IPS-18a (cell line): ENCODE measurements at regions not wholly inside any gene's neighbourhood (a gene's known extent, or its start where the extent isn't known, plus 50 kb on each side); places are given as distances from the start of the nearest gene placed in this dataset.
"Not testable (repeated sequence)": the region's sequence is repeated elsewhere in the genome, so short reads cannot be mapped to it uniquely, and the experiment has no call there.

Source experiments
- H3K27ac ChIP-seq: one replicate; pipeline ENCODE4 v1.5.1; 2013; ENCODE audit warnings: low read length
- H3K27me3 ChIP-seq: one replicate; pipeline ENCODE4 v1.6.1; 2013; ENCODE audit warnings: mild to moderate bottlenecking, low read length; ENCODE audit not compliant: control insufficient read depth, insufficient read depth
- H3K36me3 ChIP-seq: one replicate; pipeline ENCODE4 v1.6.1; 2013; ENCODE audit warnings: low read depth, low read length; ENCODE audit not compliant: control insufficient read depth
- H3K4me1 ChIP-seq: one replicate; pipeline ENCODE4 v1.6.1; 2013; ENCODE audit warnings: low read depth, low read length; ENCODE audit not compliant: control insufficient read depth
- H3K4me3 ChIP-seq: one replicate; pipeline ENCODE4 v1.5.1; 2013; ENCODE audit warnings: low read length
- H3K9ac ChIP-seq: one replicate; pipeline ENCODE4 v1.6.1; 2013; ENCODE audit warnings: mild to moderate bottlenecking, low read length, moderate library complexity
- H3K9me3 ChIP-seq: one replicate; pipeline ENCODE4 v1.6.1; 2013; ENCODE audit warnings: low read depth, low read length; ENCODE audit not compliant: control insufficient read depth

DNA sequence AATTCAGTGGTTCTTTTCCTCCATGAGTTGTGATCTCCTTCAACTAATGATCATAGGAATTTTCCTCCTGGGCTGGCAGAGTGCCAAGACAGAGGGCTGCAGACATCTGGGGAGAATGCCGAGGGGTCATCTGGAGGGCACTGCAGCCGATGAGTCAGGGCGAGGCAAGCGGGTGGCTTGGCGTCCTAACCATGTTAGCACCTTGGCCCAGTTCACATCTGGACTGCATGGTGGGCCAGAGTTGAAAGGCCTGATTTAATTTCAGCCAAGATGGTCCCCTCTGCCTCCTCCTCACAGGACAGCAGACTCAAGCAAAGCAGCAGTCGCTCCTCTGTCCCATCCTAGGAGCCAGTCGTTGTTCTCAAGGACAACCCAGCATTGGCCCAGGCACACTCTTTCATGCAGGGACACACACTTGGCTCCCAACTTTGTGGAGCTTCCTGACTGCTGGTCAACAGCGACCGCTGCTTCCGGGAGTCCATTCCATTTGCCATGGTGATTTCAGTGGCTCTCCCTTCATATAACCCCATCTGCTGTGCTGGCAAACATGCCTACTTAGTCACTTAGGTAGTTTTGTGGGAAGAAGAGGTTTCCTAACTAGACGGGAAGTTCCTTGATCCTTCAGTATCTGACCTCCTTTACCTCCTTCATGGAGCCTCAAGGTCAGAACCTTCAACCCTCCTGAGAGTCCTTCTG, 161.8 kb downstream of the TTC8 start:
- H3K27me3 ChIP-seq, result no peaks in the 10 kb centered on the region
- H3K9me3 ChIP-seq, result no peaks in the 10 kb centered on the region
- no peak overlapping the region for H3K4me3 ChIP-seq
- H3K4me1 ChIP-seq, result no peaks in the 10 kb centered on the region
- H3K36me3 ChIP-seq, result no peaks in the 10 kb centered on the region
- H3K27ac ChIP-seq, result no peak overlapping the region
- no peak overlapping the region for H3K9ac ChIP-seq

DNA sequence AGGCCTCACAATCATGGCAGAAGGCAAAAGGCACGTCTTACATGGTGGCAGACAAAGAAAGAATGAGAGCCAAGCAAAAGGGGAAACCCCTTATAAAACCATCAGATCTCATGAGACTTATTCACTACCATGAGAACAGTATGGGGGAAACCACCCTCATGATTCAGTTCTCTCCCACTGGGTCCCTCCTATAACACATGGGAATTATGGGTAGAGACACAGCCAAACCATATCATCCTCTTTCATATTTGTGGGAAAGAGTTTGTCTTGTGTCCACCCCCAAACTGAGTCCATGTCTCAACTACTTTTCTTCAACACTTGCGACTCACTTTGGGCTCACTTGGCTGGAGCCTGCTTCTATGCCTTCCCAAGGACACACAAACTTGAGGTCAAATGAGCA, 162.5 kb downstream of the TTC8 start:
- not testable (repeated sequence) for H3K4me1 ChIP-seq, H3K4me3 ChIP-seq, H3K36me3 ChIP-seq, H3K9ac ChIP-seq, H3K27me3 ChIP-seq, H3K9me3 ChIP-seq, H3K27ac ChIP-seq

- H3K4me1 ChIP-seq, result no peaks in the 10 kb centered on the region
These were observed 163.1 kb downstream of the TTC8 start for GRCh38 chr14:88987516-88987915.

DNA sequence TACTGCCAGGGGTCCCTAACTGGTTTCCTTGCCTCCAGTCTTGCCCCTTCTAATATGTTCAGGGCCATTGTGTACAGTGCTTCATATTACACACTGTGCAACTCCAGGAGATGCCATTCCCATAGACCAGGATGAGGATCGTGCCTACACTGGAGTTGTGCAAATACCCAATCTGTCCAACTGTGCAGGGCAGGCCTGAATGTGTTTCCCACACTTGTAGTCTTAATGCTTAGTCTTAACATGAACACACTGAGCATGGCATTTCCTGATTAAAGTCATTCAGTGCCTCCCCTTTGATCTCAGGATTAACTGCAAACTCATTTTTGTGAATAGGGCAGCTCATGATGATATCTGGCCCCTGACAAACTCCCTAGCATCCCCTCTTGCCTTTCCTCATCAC, 165.5 kb downstream of the TTC8 start:
- Histone ChIP-seq H3K27me3 (no peaks in the 10 kb centered on the region), H3K9ac (no peak overlapping the region), H3K9me3 (no peaks in the 10 kb centered on the region), H3K4me1 (no peaks in the 10 kb centered on the region), H3K4me3 (no peak overlapping the region), H3K27ac (no peak overlapping the region), H3K36me3 (no peaks in the 10 kb centered on the region)

More at GRCh38 chr14:88987516-88987915, 163.1 kb downstream of the TTC8 start:
- H3K36me3 ChIP-seq, result no peaks in the 10 kb centered on the region
- no peak overlapping the region for H3K9ac ChIP-seq
- H3K4me3 ChIP-seq, result no peak overlapping the region
- no peak overlapping the region for H3K27ac ChIP-seq
- no peaks in the 10 kb centered on the region for H3K9me3 ChIP-seq
- H3K27me3 ChIP-seq, result no peaks in the 10 kb centered on the region

DNA sequence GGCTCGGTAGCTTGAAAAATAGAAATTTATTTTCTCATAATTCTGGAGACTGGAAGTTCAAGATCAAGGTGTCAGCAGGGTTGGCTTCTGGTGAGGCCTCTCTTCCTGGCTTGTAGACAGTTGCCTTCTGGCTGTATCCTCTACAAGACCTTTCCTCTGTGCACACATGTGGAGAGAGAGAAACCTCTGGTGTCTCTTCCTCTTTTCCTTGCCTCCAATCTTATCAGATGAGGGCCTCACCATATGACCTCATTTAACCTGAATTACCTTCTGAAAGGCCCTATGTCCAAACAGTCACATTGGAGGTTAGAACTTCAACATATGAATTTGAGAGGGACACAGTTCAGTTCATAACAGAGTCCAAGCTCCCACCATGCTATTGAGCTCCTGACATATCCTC, 166.4 kb downstream of the TTC8 start:
- Histone ChIP-seq H3K27me3 (no peaks in the 10 kb centered on the region), H3K9ac (no peak overlapping the region), H3K36me3 (no peaks in the 10 kb centered on the region), H3K9me3 (no peaks in the 10 kb centered on the region), H3K4me1 (no peaks in the 10 kb centered on the region), H3K4me3 (no peak overlapping the region), H3K27ac (no peak overlapping the region)

- Histone ChIP-seq H3K9me3 (no peaks in the 10 kb centered on the region), H3K4me3 (no peak overlapping the region), H3K27me3 (no peaks in the 10 kb centered on the region), H3K4me1 (no peaks in the 10 kb centered on the region), H3K9ac (no peak overlapping the region), H3K36me3 (no peaks in the 10 kb centered on the region), H3K27ac (no peak overlapping the region)
These were observed 167.6 kb downstream of the TTC8 start for GRCh38 chr14:88992011-88992410.

DNA sequence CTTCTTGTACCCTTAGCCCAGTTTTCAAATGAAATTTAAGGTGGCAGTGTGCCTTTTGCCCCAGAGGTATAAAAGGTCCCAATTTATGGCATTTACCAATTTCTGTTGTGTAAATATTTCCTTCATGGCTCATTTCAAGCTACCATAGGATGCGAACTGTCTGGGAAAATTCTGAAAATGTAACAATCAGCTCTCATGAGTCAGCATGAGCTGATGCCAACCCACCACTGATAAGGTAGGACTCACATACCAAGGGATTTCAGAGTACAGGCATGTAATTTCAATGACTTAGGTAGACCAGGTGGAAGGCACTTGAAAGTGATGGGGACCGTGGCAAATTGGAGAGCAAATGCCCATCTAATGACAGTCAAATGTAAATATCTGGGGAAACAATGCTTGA, 169.5 kb downstream of the TTC8 start:
- no peaks in the 10 kb centered on the region for H3K4me1 ChIP-seq
- H3K9ac ChIP-seq, result no peak overlapping the region
- H3K4me3 ChIP-seq, result no peak overlapping the region
- no peaks in the 10 kb centered on the region for H3K27me3 ChIP-seq
- no peaks in the 10 kb centered on the region for H3K9me3 ChIP-seq
- no peaks in the 10 kb centered on the region for H3K36me3 ChIP-seq
- H3K27ac ChIP-seq, result no peak overlapping the region

GRCh38 chr14:88995437-88996198, 171.2 kb downstream of the TTC8 start:
- H3K36me3 ChIP-seq, result no peaks in the 10 kb centered on the region
- no peak overlapping the region for H3K27ac ChIP-seq
- no peak overlapping the region for H3K9ac ChIP-seq
- H3K9me3 ChIP-seq, result no peaks in the 10 kb centered on the region
- no peaks in the 10 kb centered on the region for H3K27me3 ChIP-seq
- no peaks in the 10 kb centered on the region for H3K4me1 ChIP-seq
- no peak overlapping the region for H3K4me3 ChIP-seq

- Histone ChIP-seq H3K4me3 (no peak overlapping the region), H3K27me3 (no peaks in the 10 kb centered on the region), H3K9ac (no peak overlapping the region), H3K4me1 (no peaks in the 10 kb centered on the region), H3K36me3 (no peaks in the 10 kb centered on the region), H3K9me3 (no peaks in the 10 kb centered on the region), H3K27ac (no peak overlapping the region)
These were observed 173.6 kb downstream of the TTC8 start for GRCh38 chr14:88998027-88998426.

DNA sequence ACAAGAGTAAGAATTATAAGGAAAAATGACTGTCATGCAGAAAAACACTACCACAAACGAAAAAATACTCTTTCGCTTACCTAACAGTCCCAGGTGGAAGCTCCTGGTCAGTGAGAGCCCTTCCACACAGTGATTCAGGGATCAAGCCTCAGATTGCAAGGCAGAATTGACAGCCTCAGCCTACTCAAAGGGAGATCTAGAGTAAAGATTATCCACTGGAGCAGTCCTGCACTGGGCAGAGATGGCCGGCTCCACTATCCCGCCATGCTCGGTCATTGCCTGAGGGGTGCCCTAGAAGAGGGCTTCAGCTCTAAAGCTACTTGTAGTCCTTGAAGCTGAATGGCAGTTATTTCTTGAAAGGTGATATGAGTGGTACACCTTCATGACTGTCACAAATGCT, 174.7 kb downstream of the TTC8 start:
- Histone ChIP-seq H3K27me3 (no peaks in the 10 kb centered on the region), H3K4me3 (no peak overlapping the region), H3K9me3 (no peaks in the 10 kb centered on the region), H3K36me3 (no peaks in the 10 kb centered on the region), H3K9ac (no peak overlapping the region), H3K4me1 (no peaks in the 10 kb centered on the region), H3K27ac (no peak overlapping the region)

GRCh38 chr14:89000007-89000942, 175.8 kb downstream of the TTC8 start:
- Histone ChIP-seq H3K9ac (no peak overlapping the region), H3K4me3 (no peak overlapping the region), H3K36me3 (no peaks in the 10 kb centered on the region), H3K27me3 (no peaks in the 10 kb centered on the region), H3K27ac (no peak overlapping the region), H3K4me1 (no peaks in the 10 kb centered on the region), H3K9me3 (no peaks in the 10 kb centered on the region)
